Hematopoietic multipotent progenitor cell (in vitro differentiated cells): ENCODE measurements at regions not wholly inside any gene's neighbourhood (a gene's known extent, or its start where the extent isn't known, plus 50 kb on each side); places are given as distances from the start of the nearest gene placed in this dataset.
A peak's percentile ranks its signal among the peaks of the same experiment; 100 is the strongest.

Experiments
- DNase-seq, 3 donors: peaks; one replicate each; pipeline ENCODE4 v3.0.0-alpha.2; 2011 to 2015; ENCODE audit warnings: low read depth in 2 of 3, low spot score in 2 of 3

- DNase-seq, result no peak
These were observed 80.5 kb upstream of the AFF3 start for GRCh38 chr2:100222844-100223243.

GRCh38 chr2:100218552-100218951 lies 76.2 kb upstream of the AFF3 start:
- DNase-seq, result no peak

- no peak for DNase-seq
These were observed 74.9 kb upstream of the AFF3 start for GRCh38 chr2:100217323-100217722.

- DNase-seq, result no peak
These were observed 73.6 kb upstream of the AFF3 start for GRCh38 chr2:100216015-100216414.

GRCh38 chr2:100215371-100215770 lies 73.0 kb upstream of the AFF3 start:
- DNase-seq, result no peak

GRCh38 chr2:100214265-100214971 lies 72.0 kb upstream of the AFF3 start:
- peak in 1 of 3 donors; percentile 49 for DNase-seq

GRCh38 chr2:100213595-100213994 lies 71.2 kb upstream of the AFF3 start:
- DNase-seq, result no peak

GRCh38 chr2:100212850-100213249 lies 70.5 kb upstream of the AFF3 start:
- no peak for DNase-seq

- no peak for DNase-seq
These were observed 69.1 kb upstream of the AFF3 start for GRCh38 chr2:100211521-100211920.

GRCh38 chr2:100208141-100208770 lies 65.9 kb upstream of the AFF3 start:
- DNase-seq, result no peak

- no peak for DNase-seq
These were observed 65.1 kb upstream of the AFF3 start for GRCh38 chr2:100207411-100207885.

GRCh38 chr2:100206731-100207255 lies 64.4 kb upstream of the AFF3 start:
- no peak for DNase-seq

GRCh38 chr2:100205174-100205573 lies 62.8 kb upstream of the AFF3 start:
- peak in 1 of 3 donors; percentile 29 for DNase-seq

- no peak for DNase-seq
These were observed 60.2 kb upstream of the AFF3 start for GRCh38 chr2:100202567-100202966.

GRCh38 chr2:100200985-100201384 lies 58.6 kb upstream of the AFF3 start:
- DNase-seq, result no peak

- no peak for DNase-seq
These were observed 57.0 kb upstream of the AFF3 start for GRCh38 chr2:100199421-100199820.

GRCh38 chr2:100198461-100199230 lies 56.3 kb upstream of the AFF3 start:
- DNase-seq, result no peak

- no peak for DNase-seq
These were observed 55.3 kb upstream of the AFF3 start for GRCh38 chr2:100197631-100198153.

- DNase-seq, result no peak
These were observed 54.5 kb upstream of the AFF3 start for GRCh38 chr2:100196786-100197494.

- no peak for DNase-seq
These were observed 53.6 kb upstream of the AFF3 start for GRCh38 chr2:100195942-100196341.

GRCh38 chr2:100194951-100195350 lies 52.6 kb upstream of the AFF3 start:
- DNase-seq, result no peak
